ENCODE measurements at regions not wholly inside any gene's neighbourhood (a gene's known extent, or its start where the extent isn't known, plus 50 kb on each side); places are given as distances from the start of the nearest gene placed in this dataset.

DNA sequence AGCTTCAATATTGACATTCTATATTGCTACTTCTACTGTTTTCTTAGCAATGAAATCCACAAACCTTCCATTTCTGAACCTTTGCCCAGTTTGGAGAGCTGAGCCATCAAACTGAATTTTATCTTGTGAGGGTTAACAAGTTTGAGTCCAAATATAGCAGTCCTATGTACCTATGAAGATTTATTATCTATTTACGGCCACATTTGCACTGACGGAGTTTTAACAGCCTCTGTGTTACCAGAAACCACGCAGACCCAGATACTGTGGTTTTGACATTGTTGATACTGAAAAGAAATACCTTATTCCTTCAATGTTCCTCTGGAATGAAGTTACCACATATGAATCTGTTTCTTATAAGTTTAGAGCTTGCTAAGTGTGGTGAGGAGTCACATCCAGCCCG is 172.6 kb downstream of the FGFR2 start:
- DNase-seq (ENCODE audit: low read depth) = no peak

DNA sequence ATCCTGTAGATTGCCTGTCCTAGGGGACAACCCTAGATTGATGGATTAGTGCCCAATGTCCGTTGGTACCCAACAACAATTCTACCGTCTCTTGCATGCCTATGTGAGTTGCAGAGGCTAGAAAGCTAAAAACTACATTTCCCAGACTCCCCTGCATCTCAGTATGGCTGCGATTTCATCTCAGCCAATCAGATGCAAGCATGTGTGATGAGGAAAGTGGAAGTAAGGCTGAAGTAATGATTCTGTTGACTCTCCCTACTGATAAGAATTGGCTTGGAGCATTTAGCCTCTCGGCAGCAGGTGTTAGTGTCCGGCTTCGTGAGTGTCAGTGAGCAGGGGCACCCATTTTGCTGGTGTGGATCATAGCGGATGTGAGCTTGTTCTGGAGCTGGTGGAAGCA is 171.9 kb downstream of the FGFR2 start:
- DNase-seq (ENCODE audit: low read depth) = peak; percentile 5

All from EH (cell line).